Neural crest cell (in vitro differentiated cells): ENCODE measurements at regions not wholly inside any gene's neighbourhood (a gene's known extent, or its start where the extent isn't known, plus 50 kb on each side); places are given as distances from the start of the nearest gene placed in this dataset.

Experiments used
- DNase-seq: peaks from one replicate; pipeline ENCODE4 v3.0.0; 2021; ENCODE audit warnings: low read depth, mixed read lengths, low spot score
- H3K27ac Mint-ChIP-seq: one replicate; pipeline ENCODE4 v1.8.0; 2021; ENCODE audit warnings: mild to moderate bottlenecking, mixed read lengths; ENCODE audit not compliant: unreplicated experiment
- H3K27me3 Mint-ChIP-seq: 2 replicates; pipeline ENCODE4 v1.8.0; 2021; ENCODE audit warnings: low read depth, mild to moderate bottlenecking, mixed read lengths
- H3K36me3 Mint-ChIP-seq: 2 replicates; pipeline ENCODE4 v1.8.0; 2021; ENCODE audit warnings: low read depth, mild to moderate bottlenecking, mixed read lengths
- H3K4me1 Mint-ChIP-seq: 2 replicates; pipeline ENCODE4 v1.8.0; 2021; ENCODE audit warnings: mixed read lengths
- H3K4me3 Mint-ChIP-seq: one replicate; pipeline ENCODE4 v1.8.0; 2021; ENCODE audit warnings: mild to moderate bottlenecking, mixed read lengths
- H3K9me3 Mint-ChIP-seq: 2 replicates; pipeline ENCODE4 v1.8.0; 2021; ENCODE audit warnings: mixed read lengths
- TF ChIP-seq, protein P1 (sequence below): fragments of 200-600 bp; sonication (generic); conservative IDR thresholded peaks from 2 replicates; pipeline ENCODE4 v1.5.0; 2021; ENCODE audit warnings: antibody characterized with exemption, mild to moderate bottlenecking

DNA sequence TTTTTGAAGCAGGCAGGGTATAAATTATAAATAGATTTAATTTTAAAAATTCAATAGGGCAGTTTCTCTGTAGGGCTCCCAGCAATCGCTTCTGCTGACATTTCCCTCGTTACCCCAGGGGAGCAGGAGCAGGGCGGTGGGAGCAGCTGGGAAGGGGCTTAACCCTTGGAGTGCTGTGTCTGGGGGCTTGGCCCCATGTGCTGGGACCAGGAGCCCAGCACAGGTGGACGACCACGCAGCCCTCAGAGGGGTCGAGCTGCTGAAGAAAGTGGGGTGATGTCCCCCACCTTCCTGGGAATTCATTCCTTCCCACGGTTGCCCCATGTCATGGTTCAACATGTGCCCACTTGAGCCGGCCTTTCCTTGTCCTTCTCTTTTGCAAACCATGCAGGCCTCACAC lies 67.5 kb upstream of the STX16 start:
- no peak for DNase-seq
- Mint-ChIP-seq H3K9me3 (no peaks in the 10 kb centered on the region), H3K4me3 (no peak overlapping the region), H3K36me3 (no peaks in the 10 kb centered on the region), H3K4me1 (peaks cover 3% of the 10 kb centered on the region), H3K27ac (no peak overlapping the region), H3K27me3 (peaks cover 3% of the 10 kb centered on the region)
- TF ChIP-seq, protein P1, sequence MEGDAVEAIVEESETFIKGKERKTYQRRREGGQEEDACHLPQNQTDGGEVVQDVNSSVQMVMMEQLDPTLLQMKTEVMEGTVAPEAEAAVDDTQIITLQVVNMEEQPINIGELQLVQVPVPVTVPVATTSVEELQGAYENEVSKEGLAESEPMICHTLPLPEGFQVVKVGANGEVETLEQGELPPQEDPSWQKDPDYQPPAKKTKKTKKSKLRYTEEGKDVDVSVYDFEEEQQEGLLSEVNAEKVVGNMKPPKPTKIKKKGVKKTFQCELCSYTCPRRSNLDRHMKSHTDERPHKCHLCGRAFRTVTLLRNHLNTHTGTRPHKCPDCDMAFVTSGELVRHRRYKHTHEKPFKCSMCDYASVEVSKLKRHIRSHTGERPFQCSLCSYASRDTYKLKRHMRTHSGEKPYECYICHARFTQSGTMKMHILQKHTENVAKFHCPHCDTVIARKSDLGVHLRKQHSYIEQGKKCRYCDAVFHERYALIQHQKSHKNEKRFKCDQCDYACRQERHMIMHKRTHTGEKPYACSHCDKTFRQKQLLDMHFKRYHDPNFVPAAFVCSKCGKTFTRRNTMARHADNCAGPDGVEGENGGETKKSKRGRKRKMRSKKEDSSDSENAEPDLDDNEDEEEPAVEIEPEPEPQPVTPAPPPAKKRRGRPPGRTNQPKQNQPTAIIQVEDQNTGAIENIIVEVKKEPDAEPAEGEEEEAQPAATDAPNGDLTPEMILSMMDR: no peak

DNA sequence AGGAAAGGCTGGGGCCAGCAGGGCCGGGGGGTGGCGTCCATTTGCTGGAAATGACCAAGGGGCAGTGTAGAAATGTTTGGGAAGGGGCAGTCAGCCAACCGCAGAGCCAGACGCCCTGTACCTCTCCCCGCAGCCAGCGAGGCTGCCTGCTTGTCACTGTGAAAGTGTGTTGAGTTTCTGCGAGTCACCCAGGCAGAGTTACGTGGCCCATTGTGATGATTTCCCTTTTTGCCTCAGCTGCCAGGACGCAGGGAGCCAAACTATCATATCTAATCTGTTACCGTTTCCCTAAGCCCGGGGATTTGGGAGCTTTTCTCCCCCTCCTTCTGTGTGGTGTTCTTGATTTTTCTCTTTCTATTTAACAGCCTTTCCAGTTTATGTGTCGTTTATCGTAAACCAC lies 67.9 kb upstream of the STX16 start:
- no peaks in the 10 kb centered on the region for H3K36me3 Mint-ChIP-seq
- H3K27me3 Mint-ChIP-seq: peaks cover 6% of the 10 kb centered on the region
- TF ChIP-seq, protein P1: no peak
- DNase-seq: no peak
- H3K9me3 Mint-ChIP-seq: no peaks in the 10 kb centered on the region
- H3K4me1 Mint-ChIP-seq: peaks cover 3% of the 10 kb centered on the region
- no peak overlapping the region for H3K4me3 Mint-ChIP-seq
- no peak overlapping the region for H3K27ac Mint-ChIP-seq

DNA sequence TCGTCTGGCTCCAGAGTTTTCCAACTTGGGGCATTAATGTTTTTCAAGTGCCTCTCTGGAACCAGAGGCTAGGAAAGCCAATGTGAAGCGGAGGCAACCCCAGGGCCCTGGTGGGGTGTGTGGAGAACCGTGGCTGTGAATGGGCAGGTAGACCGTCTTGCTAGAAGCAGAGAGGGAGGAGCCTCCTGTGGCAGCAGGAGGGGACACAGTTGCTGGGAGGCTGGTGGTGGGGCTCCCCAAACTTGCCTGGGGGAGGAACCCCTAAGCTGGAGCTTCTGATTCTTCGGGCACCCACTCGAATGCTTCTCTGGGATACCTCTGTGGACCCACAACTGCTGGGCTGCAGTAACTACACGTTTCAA lies 65.3 kb upstream of the APCDD1L start:
- H3K27ac Mint-ChIP-seq: no peak overlapping the region
- DNase-seq: no peak
- H3K4me3 Mint-ChIP-seq: no peak overlapping the region
- TF ChIP-seq, protein P1: no peak
- H3K27me3 Mint-ChIP-seq: peaks cover 10% of the 10 kb centered on the region
- no peaks in the 10 kb centered on the region for H3K9me3 Mint-ChIP-seq
- peaks cover 3% of the 10 kb centered on the region for H3K4me1 Mint-ChIP-seq
- H3K36me3 Mint-ChIP-seq: no peaks in the 10 kb centered on the region

DNA sequence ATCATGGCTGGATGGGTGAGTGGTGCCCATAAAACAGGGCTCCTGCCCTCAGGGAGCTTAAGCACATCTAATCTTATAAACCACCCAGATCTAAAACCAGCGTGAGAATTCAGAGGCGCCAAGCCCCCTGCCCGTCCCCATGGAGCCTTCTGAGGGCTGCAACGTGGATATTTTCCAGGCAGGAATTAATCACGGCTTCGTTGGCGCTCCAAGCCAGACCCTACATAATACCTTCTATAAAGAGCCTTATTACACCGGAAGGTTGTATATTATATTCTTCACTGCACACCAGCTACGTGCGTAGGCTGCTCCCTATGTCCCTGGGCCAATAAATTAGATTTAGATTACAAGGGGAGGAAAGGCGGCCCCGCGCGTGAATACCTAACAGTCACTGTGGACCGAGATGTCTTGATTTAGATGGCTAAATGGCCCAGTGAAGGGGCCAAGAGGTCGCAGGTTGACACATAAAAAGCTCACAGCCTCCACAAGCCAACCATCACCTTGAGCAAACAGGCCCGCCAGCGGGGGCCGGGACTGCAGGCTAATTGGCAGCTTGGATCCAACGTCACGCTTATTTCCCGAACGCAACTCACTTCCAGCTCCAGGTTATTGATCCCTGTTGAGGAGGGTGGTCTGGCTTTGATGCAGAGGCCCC lies 64.7 kb upstream of the APCDD1L start:
- no peaks in the 10 kb centered on the region for H3K36me3 Mint-ChIP-seq
- H3K4me1 Mint-ChIP-seq: peaks cover 3% of the 10 kb centered on the region
- no peak for DNase-seq
- TF ChIP-seq, protein P1: no peak
- H3K9me3 Mint-ChIP-seq: no peaks in the 10 kb centered on the region
- peaks cover 10% of the 10 kb centered on the region for H3K27me3 Mint-ChIP-seq
- H3K4me3 Mint-ChIP-seq: no peak overlapping the region
- H3K27ac Mint-ChIP-seq: no peak overlapping the region

DNA sequence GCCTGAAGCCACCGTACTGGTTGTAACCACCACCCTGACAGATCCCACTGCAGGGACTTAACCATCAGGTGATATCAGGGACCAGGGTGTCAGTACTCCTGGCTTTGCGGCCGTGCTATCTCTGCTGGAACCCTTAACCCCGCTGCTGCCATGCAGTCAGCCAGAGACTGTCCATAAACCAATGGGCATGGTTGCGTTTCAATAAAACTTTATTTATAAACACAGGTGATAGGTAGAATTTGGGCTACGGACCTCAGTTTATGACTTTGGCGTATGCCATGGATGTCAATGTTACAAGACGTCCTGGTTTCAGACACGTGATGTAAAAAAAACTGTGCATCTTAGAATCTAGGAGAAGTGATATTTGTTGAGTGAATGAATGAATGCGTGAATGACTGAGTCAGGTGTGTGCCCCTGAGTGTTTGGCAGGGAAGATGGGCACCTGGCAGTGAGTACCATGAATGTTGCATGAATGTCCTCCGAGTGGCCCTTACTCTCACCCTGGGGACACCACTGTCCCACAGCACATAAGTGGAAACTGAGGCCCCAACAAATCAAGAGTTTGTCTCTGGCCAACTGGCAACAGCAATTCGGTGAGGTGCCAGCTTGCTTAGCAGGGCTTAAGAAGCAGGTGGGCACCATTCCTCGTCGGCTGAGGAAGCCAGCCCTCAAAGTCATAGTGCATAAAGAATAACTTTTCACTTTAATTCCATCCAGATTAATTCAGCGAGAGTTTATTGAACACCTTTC lies 64.0 kb upstream of the APCDD1L start:
- Mint-ChIP-seq H3K4me3 (no peak overlapping the region), H3K36me3 (no peaks in the 10 kb centered on the region), H3K4me1 (no peaks in the 10 kb centered on the region), H3K27me3 (peaks cover 10% of the 10 kb centered on the region), H3K9me3 (no peaks in the 10 kb centered on the region), H3K27ac (no peak overlapping the region)
- TF ChIP-seq, protein P1: no peak
- no peak for DNase-seq
